B cell (primary cell): ENCODE measurements at regions not wholly inside any gene's neighbourhood (a gene's known extent, or its start where the extent isn't known, plus 50 kb on each side); places are given as distances from the start of the nearest gene placed in this dataset.

Experiments used
- ATAC-seq: fragments of 200-7000 bp; cut with Tn5 transposase; one replicate; pipeline ENCODE4 v1.10.0; 2021; ENCODE audit warnings: low read depth, mild to moderate bottlenecking, moderate number of reproducible peaks, moderate library complexity
- CTCF ChIA-PET: fragments of 350-600 bp; sonication (Branson Sonifier 250); formaldehyde crosslinking; loops from one replicate; lab custom pipeline; 2021; ENCODE audit warnings: antibody characterized with exemption, inconsistent platforms; lab: Charles Lee
- POLR2A ChIA-PET: fragments of 350-600 bp; sonication (Branson Sonifier 250); formaldehyde crosslinking; loops from one replicate; lab custom pipeline; 2021; ENCODE audit warnings: antibody characterized with exemption; lab: Charles Lee
- DNase-seq: peaks from one replicate; pipeline ENCODE4 v3.0.0; 2013
- H2AFZ ChIP-seq: 2 replicates; pipeline ENCODE4 v1.6.1; 2012; ENCODE audit warnings: mild to moderate bottlenecking, low read depth, low read length; ENCODE audit not compliant: insufficient read depth, poor library complexity, severe bottlenecking
- H3K27ac ChIP-seq, 2 donors: 1 replicate in 1 of 2; 2 replicates in 1 of 2; pipeline ENCODE4 v1.5.1; 2012 to 2013; ENCODE audit warnings: low read length in 2 of 2, mild to moderate bottlenecking in 2 of 2, moderate library complexity in 1 of 2
- H3K27me3 ChIP-seq, 4 experiments: fragments of 200-600 bp in 1 of 4; sonication (generic) in 1 of 4; replicated peaks in 1 of 4; 1 replicate in 2 of 4; 2 replicates in 2 of 4; pipeline versions ENCODE4 v1.6.1 to v1.7.0; 2013 to 2016; ENCODE audit warnings: low read length in 3 of 4, mild to moderate bottlenecking in 2 of 4, mixed read lengths in 1 of 4, moderate library complexity in 1 of 4; ENCODE audit not compliant: insufficient read depth in 4 of 4, control insufficient read depth in 3 of 4; ENCODE audit errors: control extremely low read depth in 1 of 4
- H3K36me3 ChIP-seq, 2 experiments: replicated peaks in 1 of 2; 1 replicate in 1 of 2; 2 replicates in 1 of 2; pipeline versions ENCODE4 v1.6.1 to v1.7.1; 2013; ENCODE audit warnings: low read length in 1 of 2; ENCODE audit not compliant: insufficient read depth in 2 of 2, control insufficient read depth in 1 of 2; ENCODE audit errors: control extremely low read depth in 1 of 2, extremely low read depth in 1 of 2
- H3K4me1 ChIP-seq, 2 donors: fragments of 200-600 bp in 1 of 2; sonication (generic) in 1 of 2; 1 replicate in 1 of 2; 2 replicates in 1 of 2; pipeline versions ENCODE4 v1.5.1 to v1.6.1; 2013 to 2017; ENCODE audit warnings: low read length in 2 of 2; ENCODE audit not compliant: control insufficient read depth in 2 of 2, insufficient read depth in 2 of 2
- H3K4me2 ChIP-seq: replicated peaks from 2 replicates; pipeline ENCODE3; 2012; ENCODE audit warnings: mild to moderate bottlenecking, low read depth, low read length; ENCODE audit not compliant: poor library complexity, severe bottlenecking
- H3K4me3 ChIP-seq, 5 experiments: fragments of 200-600 bp in 1 of 5; sonication (generic) in 1 of 5; 1 replicate in 3 of 5; 2 replicates in 2 of 5; pipeline versions ENCODE4 v1.5.1 to v1.7.0; 2011 to 2016; ENCODE audit warnings: low read length in 4 of 5, mild to moderate bottlenecking in 4 of 5, low read depth in 2 of 5, control low read depth in 1 of 5, moderate library complexity in 1 of 5; ENCODE audit not compliant: insufficient read depth in 1 of 5; ENCODE audit errors: control extremely low read depth in 1 of 5, extremely low read depth in 1 of 5
- H3K79me2 ChIP-seq: fragments of 200-600 bp; sonication (generic); one replicate; pipeline ENCODE4 v1.6.0; 2016; ENCODE audit warnings: low read length; ENCODE audit not compliant: control insufficient read depth, insufficient read depth
- H3K9ac ChIP-seq: fragments of 200-600 bp; sonication (generic); 2 replicates; pipeline ENCODE4 v1.6.1; 2017; ENCODE audit warnings: mild to moderate bottlenecking, low read length, moderate library complexity
- H3K9me3 ChIP-seq, 3 donors: one replicate each; pipeline versions ENCODE4 v1.6.1 to v1.7.1; 2013; ENCODE audit warnings: low read length in 2 of 3; ENCODE audit not compliant: control insufficient read depth in 2 of 3, insufficient read depth in 1 of 3; ENCODE audit errors: control extremely low read depth in 1 of 3
- H4K20me1 ChIP-seq: 2 replicates; pipeline ENCODE4 v1.6.0; 2012; ENCODE audit warnings: mild to moderate bottlenecking, low read length; ENCODE audit not compliant: insufficient read depth, control insufficient read depth, poor library complexity, severe bottlenecking
- H3K27ac Mint-ChIP-seq: one replicate; pipeline ENCODE4 v1.8.0; 2021; ENCODE audit warnings: mixed read lengths
- H3K27me3 Mint-ChIP-seq: one replicate; pipeline ENCODE4 v1.8.0; 2021; ENCODE audit warnings: mixed read lengths
- H3K4me1 Mint-ChIP-seq: one replicate; pipeline ENCODE4 v1.8.0; 2021; ENCODE audit warnings: mixed read lengths
- H3K4me3 Mint-ChIP-seq: one replicate; pipeline ENCODE4 v1.8.0; 2021; ENCODE audit warnings: mixed read lengths
- H3K9me3 Mint-ChIP-seq: one replicate; pipeline ENCODE4 v1.8.0; 2022; ENCODE audit warnings: mixed read lengths; ENCODE audit not compliant: insufficient read depth
- EZH2 ChIP-seq: IDR thresholded peaks from 2 replicates; pipeline ENCODE4 v1.6.1; 2012; ENCODE audit warnings: borderline replicate concordance, low read depth, mild to moderate bottlenecking, moderate library complexity, low read length; ENCODE audit not compliant: insufficient read depth, poor library complexity, severe bottlenecking
- WGBS: methylation state at CpG from one replicate; pipeline ENCODE4 v1.1.5; 2013; ENCODE audit warnings: missing lambda C conversion rate; ENCODE audit not compliant: insufficient coverage; 5-methylcytosine and 5-hydroxymethylcytosine counted together
- intact Hi-C: fragments of 100-400 bp; cut with micrococcal nuclease; formaldehyde crosslinking; loops from one replicate; pipeline ENCODE4 v1.10.0; 2022
- TF ChIP-seq, protein P1 (sequence below): fragments of 200-600 bp; IDR thresholded peaks from one replicate; pipeline ENCODE4 v1.8.0; 2022; ENCODE audit warnings: antibody characterized with exemption, mild to moderate bottlenecking

DNA sequence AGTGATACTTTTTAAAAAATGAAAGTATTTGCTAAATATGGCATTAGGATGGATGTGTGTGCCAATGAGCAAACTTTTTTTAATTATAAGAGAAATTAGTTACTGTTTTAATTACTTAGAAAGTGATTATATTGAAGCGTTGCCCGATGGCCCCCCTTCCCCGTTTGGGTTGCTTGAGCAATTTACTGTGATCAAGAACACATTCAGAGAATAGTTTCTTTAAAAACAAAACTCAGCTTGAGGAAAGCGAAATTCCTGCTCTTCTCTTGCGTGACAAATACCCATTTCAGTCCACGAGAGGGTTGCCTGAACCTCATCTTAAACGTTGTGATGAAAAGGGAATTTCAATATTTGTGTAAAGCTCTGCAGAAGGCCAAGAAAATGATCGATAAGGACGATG is 234.1 kb downstream of the GATA3 start:
- DNase-seq (no peak), ATAC-seq (no peak)
- no peaks in the 10 kb centered on the region for H4K20me1 ChIP-seq
- TF ChIP-seq, protein P1, sequence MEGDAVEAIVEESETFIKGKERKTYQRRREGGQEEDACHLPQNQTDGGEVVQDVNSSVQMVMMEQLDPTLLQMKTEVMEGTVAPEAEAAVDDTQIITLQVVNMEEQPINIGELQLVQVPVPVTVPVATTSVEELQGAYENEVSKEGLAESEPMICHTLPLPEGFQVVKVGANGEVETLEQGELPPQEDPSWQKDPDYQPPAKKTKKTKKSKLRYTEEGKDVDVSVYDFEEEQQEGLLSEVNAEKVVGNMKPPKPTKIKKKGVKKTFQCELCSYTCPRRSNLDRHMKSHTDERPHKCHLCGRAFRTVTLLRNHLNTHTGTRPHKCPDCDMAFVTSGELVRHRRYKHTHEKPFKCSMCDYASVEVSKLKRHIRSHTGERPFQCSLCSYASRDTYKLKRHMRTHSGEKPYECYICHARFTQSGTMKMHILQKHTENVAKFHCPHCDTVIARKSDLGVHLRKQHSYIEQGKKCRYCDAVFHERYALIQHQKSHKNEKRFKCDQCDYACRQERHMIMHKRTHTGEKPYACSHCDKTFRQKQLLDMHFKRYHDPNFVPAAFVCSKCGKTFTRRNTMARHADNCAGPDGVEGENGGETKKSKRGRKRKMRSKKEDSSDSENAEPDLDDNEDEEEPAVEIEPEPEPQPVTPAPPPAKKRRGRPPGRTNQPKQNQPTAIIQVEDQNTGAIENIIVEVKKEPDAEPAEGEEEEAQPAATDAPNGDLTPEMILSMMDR: no peak
- no peak for TF ChIP-seq EZH2
- no peak overlapping the region for H3K27ac ChIP-seq
- Mint-ChIP-seq H3K27ac (no peak overlapping the region), H3K9me3 (peaks cover 2% of the 10 kb centered on the region), H3K27me3 (no peaks in the 10 kb centered on the region), H3K4me3 (no peak overlapping the region), H3K4me1 (no peaks in the 10 kb centered on the region)
- ChIA-PET POLR2A (no interaction called here), CTCF (no interaction called here)
- no peaks in the 10 kb centered on the region for H3K27me3 ChIP-seq
- no peak overlapping the region for H3K4me3 ChIP-seq
- no peaks in the 10 kb centered on the region for H3K36me3 ChIP-seq
- no peak overlapping the region for H2AFZ ChIP-seq
- no peak overlapping the region for H3K9ac ChIP-seq
- intact Hi-C loops: no loop called here
- peaks cover 0 to 3% (median 0%) of the 10 kb centered on the region in 3 donors for H3K9me3 ChIP-seq
- 100% methylated on average over 2 of the region's 9 CpGs for WGBS
- H3K4me2 ChIP-seq: no peak overlapping the region
- H3K79me2 ChIP-seq: no peaks in the 10 kb centered on the region
- H3K4me1 ChIP-seq: no peaks in the 10 kb centered on the region

DNA sequence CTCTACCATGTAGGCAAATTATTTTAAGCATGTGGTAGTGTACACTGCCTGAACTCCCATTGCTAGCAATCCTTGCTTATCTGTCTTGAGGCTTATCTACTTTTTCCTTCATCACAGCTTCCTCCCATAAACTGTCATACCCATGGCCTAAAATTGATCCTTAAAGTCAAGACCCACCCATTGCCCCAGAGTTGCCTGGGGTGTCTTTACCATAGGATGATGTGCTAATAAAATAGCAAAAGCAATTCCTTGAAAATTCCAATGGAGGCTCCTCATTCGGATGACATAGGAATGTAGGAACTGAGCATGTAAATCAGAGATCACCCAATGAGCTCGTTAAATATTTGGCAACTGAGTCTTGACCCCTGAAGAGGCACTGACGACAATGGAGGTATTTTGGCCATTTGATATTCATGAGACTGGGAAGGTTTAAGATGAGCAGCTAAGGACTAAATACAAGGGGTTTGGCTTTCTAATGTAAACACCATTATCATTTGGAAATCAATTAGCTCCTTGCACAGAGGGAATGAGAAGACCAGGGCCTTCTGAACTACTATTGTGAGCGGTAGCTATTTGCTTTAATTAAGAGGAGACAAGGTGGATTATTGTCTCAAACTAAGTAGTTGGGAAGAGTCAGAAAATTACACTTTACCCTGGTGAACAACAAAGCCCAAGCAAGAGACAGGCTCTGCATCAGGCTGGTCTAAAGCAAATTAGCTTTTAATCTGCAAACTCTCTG is 234.9 kb downstream of the GATA3 start:
- Histone ChIP-seq H3K27me3 (no peaks in the 10 kb centered on the region), H3K27ac (no peak overlapping the region), H3K79me2 (no peaks in the 10 kb centered on the region), H3K4me3 (no peak overlapping the region), H4K20me1 (no peaks in the 10 kb centered on the region), H3K36me3 (no peaks in the 10 kb centered on the region), H3K9ac (no peak overlapping the region), H3K9me3 (peaks cover 0 to 3% (median 0%) of the 10 kb centered on the region in 3 donors), H3K4me2 (no peak overlapping the region), H2AFZ (no peak overlapping the region), H3K4me1 (no peaks in the 10 kb centered on the region)
- POLR2A ChIA-PET: no interaction called here
- DNase-seq (no peak), ATAC-seq (no peak)
- H3K4me3 Mint-ChIP-seq: no peak overlapping the region
- WGBS: 88% methylated on average over 2 of the region's 4 CpGs
- no peaks in the 10 kb centered on the region for H3K4me1 Mint-ChIP-seq
- TF ChIP-seq, protein P1: no peak
- TF ChIP-seq EZH2: no peak
- H3K27ac Mint-ChIP-seq: no peak overlapping the region
- intact Hi-C loops: no loop called here
- no peaks in the 10 kb centered on the region for H3K27me3 Mint-ChIP-seq
- peaks cover 2% of the 10 kb centered on the region for H3K9me3 Mint-ChIP-seq
- CTCF ChIA-PET: no interaction called here
